Keratinocyte (primary cell): ENCODE measurements at regions not wholly inside any gene's neighbourhood (a gene's known extent, or its start where the extent isn't known, plus 50 kb on each side); places are given as distances from the start of the nearest gene placed in this dataset.

Experiments used
- DNase-seq: peaks from one replicate; pipeline ENCODE4 v3.0.0-alpha.2; 2011; ENCODE audit warnings: low read depth, missing footprints, low spot score
- FAIRE-seq: peaks from 2 replicates; lab custom pipeline; 2011; peaks lifted over from hg19 to GRCh38; lab: Jason Lieb, UNC
- H2AFZ ChIP-seq: 2 replicates; pipeline ENCODE4 v1.6.0; 2012; ENCODE audit warnings: low read length, control low read depth, inconsistent platforms; ENCODE audit not compliant: control insufficient read depth
- H3K27ac ChIP-seq: 2 replicates; pipeline ENCODE4 v1.5.1; 2011; ENCODE audit warnings: low read length; ENCODE audit not compliant: control insufficient read depth, insufficient read depth
- H3K27me3 ChIP-seq: 3 replicates; pipeline ENCODE4 v1.6.0; 2011; ENCODE audit warnings: low read length; ENCODE audit not compliant: control insufficient read depth, insufficient read depth; ENCODE audit errors: extremely low read depth
- H3K36me3 ChIP-seq, 2 experiments: 2 replicates in 1 of 2; 3 replicates in 1 of 2; pipeline ENCODE4 v1.5.1; 2011; ENCODE audit warnings: low read length in 2 of 2, mild to moderate bottlenecking in 1 of 2; ENCODE audit not compliant: control insufficient read depth in 2 of 2, insufficient read depth in 2 of 2; ENCODE audit errors: extremely low read depth in 1 of 2
- H3K4me1 ChIP-seq: 3 replicates; pipeline ENCODE4 v1.5.1; 2011; ENCODE audit warnings: low read length; ENCODE audit not compliant: control insufficient read depth, insufficient read depth; ENCODE audit errors: extremely low read depth
- H3K4me2 ChIP-seq: 3 replicates; pipeline ENCODE4 v1.6.0; 2011; ENCODE audit warnings: low read depth, low read length; ENCODE audit not compliant: control insufficient read depth, insufficient read depth; ENCODE audit errors: extremely low read depth
- H3K4me3 ChIP-seq, 3 experiments: fragments of 200-600 bp in 1 of 3; sonication (generic) in 1 of 3; 2 replicates in 2 of 3; 3 replicates in 1 of 3; pipeline ENCODE4 v1.5.1; 2011 to 2016; ENCODE audit warnings: low read length in 3 of 3, mild to moderate bottlenecking in 3 of 3, control low read depth in 2 of 3, inconsistent platforms in 1 of 3, low read depth in 1 of 3, mixed read lengths in 1 of 3, mixed run types in 1 of 3, moderate library complexity in 1 of 3; ENCODE audit not compliant: control insufficient read depth in 2 of 3, insufficient read depth in 2 of 3; ENCODE audit errors: extremely low read depth in 1 of 3
- H3K79me2 ChIP-seq: 2 replicates; pipeline ENCODE4 v1.6.0; 2012; ENCODE audit warnings: low read length; ENCODE audit not compliant: control insufficient read depth, insufficient read depth
- H3K9ac ChIP-seq: 3 replicates; pipeline ENCODE4 v1.6.0; 2011; ENCODE audit warnings: low read length; ENCODE audit not compliant: control insufficient read depth, insufficient read depth; ENCODE audit errors: extremely low read depth
- H3K9me1 ChIP-seq: 3 replicates; pipeline ENCODE4 v1.6.0; 2011; ENCODE audit warnings: low read length; ENCODE audit not compliant: control insufficient read depth, insufficient read depth; ENCODE audit errors: extremely low read depth
- H3K9me3 ChIP-seq: 2 replicates; pipeline ENCODE4 v1.5.1; 2012; ENCODE audit warnings: low read depth, low read length; ENCODE audit not compliant: control insufficient read depth
- H4K20me1 ChIP-seq: 3 replicates; pipeline ENCODE4 v1.6.0; 2011; ENCODE audit warnings: low read length; ENCODE audit not compliant: control insufficient read depth, insufficient read depth; ENCODE audit errors: extremely low read depth
- CTCF ChIP-seq, 3 experiments: IDR thresholded peaks in 1 of 3; conservative IDR thresholded peaks in 1 of 3; optimal IDR thresholded peaks in 1 of 3; 2 replicates in 2 of 3; 3 replicates in 1 of 3; pipeline versions ENCODE3 to v1.5.1; 2011; ENCODE audit warnings: low read length in 3 of 3, mild to moderate bottlenecking in 3 of 3, moderate library complexity in 2 of 3, control low read depth in 1 of 3, inconsistent platforms in 1 of 3; ENCODE audit not compliant: insufficient read depth in 2 of 3; ENCODE audit errors: extremely low read depth in 1 of 3
- EZH2 ChIP-seq: IDR thresholded peaks from one replicate; pipeline ENCODE4 v1.6.1; 2012; ENCODE audit warnings: inconsistent platforms, mild to moderate bottlenecking, low read length, moderate library complexity
- dilution Hi-C: fragments of 300-500 bp; cut with MboI; formaldehyde crosslinking; loops from one replicate; pipeline ENCODE4 v1.7.0; 2020; ENCODE audit warnings: low sequenced_read_pairs; ENCODE audit not compliant: extremely low pct_ligation_motif_present

DNA sequence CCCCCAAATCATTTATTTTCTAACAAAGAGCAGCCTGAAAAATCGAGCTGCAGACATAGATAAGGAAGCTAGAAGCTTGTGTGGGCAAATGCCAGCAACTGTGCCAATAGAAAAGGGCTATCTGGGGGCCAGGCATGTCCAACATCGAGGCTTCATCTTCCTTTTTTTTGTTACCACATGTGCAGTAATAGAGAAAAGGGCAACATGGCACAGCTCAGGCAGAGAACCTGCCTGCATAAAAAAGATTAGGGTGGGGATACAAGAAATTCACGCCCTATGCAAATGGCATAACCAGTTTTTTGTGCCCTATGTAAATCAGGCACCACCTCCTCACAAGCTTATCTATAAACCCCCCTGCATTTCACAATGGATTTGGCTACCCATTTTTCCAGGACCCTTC, 60.4 kb upstream of the ABCC4 start:
- no peak overlapping the region for H3K27ac ChIP-seq
- no peak overlapping the region for H3K9ac ChIP-seq
- no peak for FAIRE-seq
- TF ChIP-seq EZH2: no peak
- TF ChIP-seq CTCF (optimal IDR thresholded peaks at IDR 0.05 in 1 of 3, IDR thresholded peaks at IDR 0.05 in 1 of 3, conservative IDR thresholded peaks at IDR 0.05 in 1 of 3; ENCODE audit: extremely low read depth in 1 of 3, insufficient read depth in 2 of 3, low read length in 3 of 3): no peak
- DNase-seq: no peak
- dilution Hi-C loops: no loop called here
- H3K79me2 ChIP-seq: no peaks in the 10 kb centered on the region
- H3K4me1 ChIP-seq: no peaks in the 10 kb centered on the region
- no peak overlapping the region for H3K4me2 ChIP-seq
- H3K9me3 ChIP-seq: no peaks in the 10 kb centered on the region
- no peak overlapping the region for H3K4me3 ChIP-seq
- no peaks in the 10 kb centered on the region for H3K27me3 ChIP-seq
- no peaks in the 10 kb centered on the region for H3K9me1 ChIP-seq
- H3K36me3 ChIP-seq: no peaks in the 10 kb centered on the region
- no peak overlapping the region for H2AFZ ChIP-seq
- H4K20me1 ChIP-seq: no peaks in the 10 kb centered on the region

DNA sequence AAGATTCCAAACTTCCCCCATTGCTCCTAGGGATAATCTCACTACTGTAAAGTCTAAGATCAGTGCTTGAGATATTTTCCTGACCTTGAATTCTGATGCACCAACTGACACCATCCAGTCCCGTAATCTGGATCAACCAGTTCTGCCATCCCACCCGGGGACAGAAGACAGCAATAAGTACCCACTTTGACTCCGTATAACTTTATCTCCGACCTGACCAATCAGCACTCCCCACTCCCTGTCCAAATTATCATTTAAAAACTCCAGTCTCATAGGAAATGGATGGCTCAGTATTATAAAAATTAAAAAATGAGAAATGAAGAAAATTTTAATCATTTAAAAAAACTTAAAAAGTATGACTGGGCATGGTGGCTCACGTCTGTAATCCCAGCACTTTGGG, 61.4 kb upstream of the ABCC4 start:
- no peaks in the 10 kb centered on the region for H3K27me3 ChIP-seq
- no peak overlapping the region for H2AFZ ChIP-seq
- H3K9ac ChIP-seq: no peak overlapping the region
- H3K4me3 ChIP-seq: no peak overlapping the region
- H3K9me1 ChIP-seq: no peaks in the 10 kb centered on the region
- no peaks in the 10 kb centered on the region for H4K20me1 ChIP-seq
- H3K36me3 ChIP-seq: no peaks in the 10 kb centered on the region
- no peak for FAIRE-seq
- dilution Hi-C loops: no loop called here
- TF ChIP-seq EZH2: no peak
- no peak for TF ChIP-seq CTCF (optimal IDR thresholded peaks at IDR 0.05 in 1 of 3, IDR thresholded peaks at IDR 0.05 in 1 of 3, conservative IDR thresholded peaks at IDR 0.05 in 1 of 3; ENCODE audit: extremely low read depth in 1 of 3, insufficient read depth in 2 of 3, low read length in 3 of 3)
- no peak for DNase-seq
- H3K4me1 ChIP-seq: no peaks in the 10 kb centered on the region
- H3K4me2 ChIP-seq: no peak overlapping the region
- no peaks in the 10 kb centered on the region for H3K79me2 ChIP-seq
- H3K9me3 ChIP-seq: no peaks in the 10 kb centered on the region
- no peak overlapping the region for H3K27ac ChIP-seq
